ENCODE measurements at regions not wholly inside any gene's neighbourhood (a gene's known extent, or its start where the extent isn't known, plus 50 kb on each side); places are given as distances from the start of the nearest gene placed in this dataset.

DNA sequence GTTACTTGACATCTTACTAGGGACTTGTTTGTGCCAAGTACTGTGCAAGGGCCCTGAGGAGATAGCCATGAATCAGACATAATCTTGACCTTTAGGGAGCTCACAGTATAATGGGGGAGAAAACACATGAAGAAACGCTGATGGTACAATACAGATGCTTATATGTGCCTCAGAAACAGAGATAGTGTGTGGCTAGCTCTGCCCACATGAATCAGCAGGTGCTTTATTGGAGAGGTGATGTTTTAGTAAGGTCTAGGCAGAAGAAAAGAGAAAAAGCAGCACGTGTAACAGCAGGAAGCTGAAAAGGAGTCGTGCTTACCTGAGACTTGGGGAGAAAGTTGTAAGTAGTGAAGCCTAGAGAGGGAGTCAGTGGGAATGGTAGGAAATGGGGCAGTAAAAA lies 60.6 kb upstream of the LMO4 start:
- H3K4me1 ChIP-seq (ENCODE audit: insufficient read depth, low read length), result no peaks in the 10 kb centered on the region
- no peaks in the 10 kb centered on the region for H3K79me2 ChIP-seq (ENCODE audit: low read length)
- no peaks in the 10 kb centered on the region for H4K20me1 ChIP-seq (ENCODE audit: low read length)
- intact Hi-C loops (cut with micrococcal nuclease), result no loop called here
- H3K9me2 ChIP-seq (replicated peaks; ENCODE audit: low read length), result no peaks in the 10 kb centered on the region
- no peak overlapping the region for H3K4me2 ChIP-seq (ENCODE audit: low read length)
- DNase-seq, result no peak
- H2AFZ ChIP-seq (ENCODE audit: low read length), result no peak overlapping the region
- ATAC-seq, result no peak
- no peaks in the 10 kb centered on the region for H3K9me3 ChIP-seq (ENCODE audit: low read length)
- H3K27me3 ChIP-seq (ENCODE audit: low read length), result no peaks in the 10 kb centered on the region
- TF ChIP-seq EZH2phosphoT487 (IDR thresholded peaks at IDR 0.05; ENCODE audit: borderline replicate concordance, low read length) (no peak), EZH2 (IDR thresholded peaks at IDR 0.05; ENCODE audit: low read length, unreplicated experiment) (no peak)
- TF ChIP-seq, protein P1, sequence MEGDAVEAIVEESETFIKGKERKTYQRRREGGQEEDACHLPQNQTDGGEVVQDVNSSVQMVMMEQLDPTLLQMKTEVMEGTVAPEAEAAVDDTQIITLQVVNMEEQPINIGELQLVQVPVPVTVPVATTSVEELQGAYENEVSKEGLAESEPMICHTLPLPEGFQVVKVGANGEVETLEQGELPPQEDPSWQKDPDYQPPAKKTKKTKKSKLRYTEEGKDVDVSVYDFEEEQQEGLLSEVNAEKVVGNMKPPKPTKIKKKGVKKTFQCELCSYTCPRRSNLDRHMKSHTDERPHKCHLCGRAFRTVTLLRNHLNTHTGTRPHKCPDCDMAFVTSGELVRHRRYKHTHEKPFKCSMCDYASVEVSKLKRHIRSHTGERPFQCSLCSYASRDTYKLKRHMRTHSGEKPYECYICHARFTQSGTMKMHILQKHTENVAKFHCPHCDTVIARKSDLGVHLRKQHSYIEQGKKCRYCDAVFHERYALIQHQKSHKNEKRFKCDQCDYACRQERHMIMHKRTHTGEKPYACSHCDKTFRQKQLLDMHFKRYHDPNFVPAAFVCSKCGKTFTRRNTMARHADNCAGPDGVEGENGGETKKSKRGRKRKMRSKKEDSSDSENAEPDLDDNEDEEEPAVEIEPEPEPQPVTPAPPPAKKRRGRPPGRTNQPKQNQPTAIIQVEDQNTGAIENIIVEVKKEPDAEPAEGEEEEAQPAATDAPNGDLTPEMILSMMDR (conservative IDR thresholded peaks at IDR 0.05; ENCODE audit: low read depth, low read length), result no peak
- POLR2A ChIA-PET (ENCODE audit: unreplicated experiment), result no interaction called here
- H3K27ac ChIP-seq (ENCODE audit: low read length), result no peak overlapping the region
- no peak overlapping the region for H3K4me3 ChIP-seq (ENCODE audit: low read length)
- no peak overlapping the region for H3K9ac ChIP-seq (ENCODE audit: low read length)
- no peaks in the 10 kb centered on the region for H3K36me3 ChIP-seq (ENCODE audit: low read depth, low read length)
- H3F3A ChIP-seq (ENCODE audit: low read length, unreplicated experiment), result no peaks in the 10 kb centered on the region
- CTCF ChIA-PET, result no interaction called here
- no TSS peak for BruUV-seq (replicated peaks)

DNA sequence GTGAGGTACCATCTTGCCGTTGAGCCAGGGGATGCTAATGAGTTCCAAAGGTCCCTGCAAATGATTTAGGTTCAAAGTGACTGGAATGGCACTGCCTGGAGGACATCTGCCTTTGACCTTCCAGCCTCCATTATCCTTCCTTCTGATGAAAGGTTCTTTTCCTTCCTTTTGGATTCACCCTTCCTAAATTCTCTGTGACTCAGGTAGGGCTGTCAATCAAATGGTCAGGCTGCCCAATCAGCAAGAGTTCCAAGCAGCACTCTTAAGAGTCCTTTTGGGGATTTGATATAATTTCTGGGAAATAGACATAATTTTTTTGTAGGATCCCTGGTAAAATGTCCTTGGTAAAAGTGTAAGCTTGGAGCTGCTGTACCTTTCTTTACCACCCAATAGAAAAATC lies 58.8 kb upstream of the LMO4 start:
- Histone ChIP-seq H3K4me1 (ENCODE audit: insufficient read depth, low read length) (no peaks in the 10 kb centered on the region), H3K27me3 (ENCODE audit: low read length) (no peaks in the 10 kb centered on the region), H3K79me2 (ENCODE audit: low read length) (no peaks in the 10 kb centered on the region), H3K9me3 (ENCODE audit: low read length) (no peaks in the 10 kb centered on the region), H3K27ac (ENCODE audit: low read length) (no peak overlapping the region), H3K9ac (ENCODE audit: low read length) (no peak overlapping the region), H4K20me1 (ENCODE audit: low read length) (no peaks in the 10 kb centered on the region), H3K4me3 (ENCODE audit: low read length) (no peak overlapping the region), H2AFZ (ENCODE audit: low read length) (no peak overlapping the region), H3K36me3 (ENCODE audit: low read depth, low read length) (no peaks in the 10 kb centered on the region), H3K9me2 (replicated peaks; ENCODE audit: low read length) (no peaks in the 10 kb centered on the region), H3F3A (ENCODE audit: low read length, unreplicated experiment) (no peaks in the 10 kb centered on the region), H3K4me2 (ENCODE audit: low read length) (no peak overlapping the region)
- intact Hi-C loops (cut with micrococcal nuclease), result no loop called here
- ChIA-PET POLR2A (ENCODE audit: unreplicated experiment) (no interaction called here), CTCF (no interaction called here)
- BruUV-seq (replicated peaks), result no TSS peak
- ATAC-seq (no peak), DNase-seq (no peak)
- TF ChIP-seq EZH2 (IDR thresholded peaks at IDR 0.05; ENCODE audit: low read length, unreplicated experiment) (no peak), EZH2phosphoT487 (IDR thresholded peaks at IDR 0.05; ENCODE audit: borderline replicate concordance, low read length) (no peak)

DNA sequence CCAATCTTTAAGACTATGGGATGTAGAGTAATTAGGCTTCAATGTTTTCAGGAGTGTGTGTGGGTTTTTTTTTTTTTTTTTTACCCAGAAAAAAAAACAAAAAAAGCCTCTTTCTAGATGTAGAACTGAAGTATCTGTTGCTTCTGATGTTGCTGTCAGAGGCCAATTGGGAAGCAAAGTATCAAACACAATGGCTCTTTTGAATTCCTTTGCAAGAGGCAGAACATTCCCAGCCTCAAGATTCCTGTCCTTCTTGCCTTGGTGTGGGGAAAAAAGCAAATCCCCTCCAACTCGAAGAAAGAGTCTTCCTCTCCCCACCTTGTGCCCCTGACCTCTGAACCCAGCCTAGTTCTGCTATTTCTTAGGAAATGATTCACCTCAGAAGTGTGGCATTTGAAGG lies 55.4 kb upstream of the LMO4 start:
- DNase-seq (no peak), ATAC-seq (no peak)
- H3K9me2 ChIP-seq (replicated peaks; ENCODE audit: low read length), result no peaks in the 10 kb centered on the region
- no peaks in the 10 kb centered on the region for H4K20me1 ChIP-seq (ENCODE audit: low read length)
- no peaks in the 10 kb centered on the region for H3K36me3 ChIP-seq (ENCODE audit: low read depth, low read length)
- no TSS peak for BruUV-seq (replicated peaks)
- H3K27me3 ChIP-seq (ENCODE audit: low read length), result no peaks in the 10 kb centered on the region
- no peaks in the 10 kb centered on the region for H3K4me1 ChIP-seq (ENCODE audit: insufficient read depth, low read length)
- CTCF ChIA-PET, result no interaction called here
- no peak overlapping the region for H3K9ac ChIP-seq (ENCODE audit: low read length)
- POLR2A ChIA-PET (ENCODE audit: unreplicated experiment), result no interaction called here
- H3F3A ChIP-seq (ENCODE audit: low read length, unreplicated experiment), result no peaks in the 10 kb centered on the region
- H3K79me2 ChIP-seq (ENCODE audit: low read length), result no peaks in the 10 kb centered on the region
- H3K27ac ChIP-seq (ENCODE audit: low read length), result no peak overlapping the region
- no peaks in the 10 kb centered on the region for H3K9me3 ChIP-seq (ENCODE audit: low read length)
- no peak for TF ChIP-seq EZH2 (IDR thresholded peaks at IDR 0.05; ENCODE audit: low read length, unreplicated experiment)
- TF ChIP-seq, protein P1 (conservative IDR thresholded peaks at IDR 0.05; ENCODE audit: low read depth, low read length), result no peak
- TF ChIP-seq EZH2phosphoT487 (IDR thresholded peaks at IDR 0.05; ENCODE audit: borderline replicate concordance, low read length), result no peak
- no peak overlapping the region for H3K4me2 ChIP-seq (ENCODE audit: low read length)
- H2AFZ ChIP-seq (ENCODE audit: low read length), result no peak overlapping the region
- no peak overlapping the region for H3K4me3 ChIP-seq (ENCODE audit: low read length)
- intact Hi-C loops (cut with micrococcal nuclease), result no loop called here
